Left ventricle myocardium inferior (tissue), 1 donor: ENCODE measurements at regions not wholly inside any gene's neighbourhood (a gene's known extent, or its start where the extent isn't known, plus 50 kb on each side); places are given as distances from the start of the nearest gene placed in this dataset.

ENCODE experiments used
- DNase-seq: peaks from one replicate; pipeline ENCODE4 v3.0.0-alpha.2; 2020
- H3K27ac ChIP-seq: fragments of 200-600 bp; replicated peaks from 2 replicates; pipeline ENCODE4 v1.8.0; 2021
- H3K27me3 ChIP-seq: fragments of 200-600 bp; 2 replicates; pipeline ENCODE4 v1.8.0; 2021; ENCODE audit warnings: low read depth
- H3K36me3 ChIP-seq: fragments of 200-600 bp; 2 replicates; pipeline ENCODE4 v1.8.0; 2021
- H3K4me1 ChIP-seq: fragments of 200-600 bp; 2 replicates; pipeline ENCODE4 v1.8.0; 2021
- H3K4me3 ChIP-seq: fragments of 200-600 bp; 2 replicates; pipeline ENCODE4 v1.8.0; 2021; ENCODE audit warnings: mild to moderate bottlenecking, moderate library complexity
- H3K9me3 ChIP-seq: fragments of 200-600 bp; replicated peaks from 2 replicates; pipeline ENCODE4 v1.8.0; 2021
- intact Hi-C: fragments of 100-400 bp; cut with micrococcal nuclease; formaldehyde crosslinking; loops from one replicate; pipeline ENCODE4 v1.11.0; 2022
- TF ChIP-seq, protein P1 (sequence below): fragments of 200-600 bp; IDR thresholded peaks from 2 replicates; pipeline ENCODE4 v1.8.0; 2021; ENCODE audit warnings: antibody characterized with exemption, mild to moderate bottlenecking, borderline replicate concordance
- donor health status: DM: no; HTN: yes; CAD: no; lungs with severe emphysema.

DNA sequence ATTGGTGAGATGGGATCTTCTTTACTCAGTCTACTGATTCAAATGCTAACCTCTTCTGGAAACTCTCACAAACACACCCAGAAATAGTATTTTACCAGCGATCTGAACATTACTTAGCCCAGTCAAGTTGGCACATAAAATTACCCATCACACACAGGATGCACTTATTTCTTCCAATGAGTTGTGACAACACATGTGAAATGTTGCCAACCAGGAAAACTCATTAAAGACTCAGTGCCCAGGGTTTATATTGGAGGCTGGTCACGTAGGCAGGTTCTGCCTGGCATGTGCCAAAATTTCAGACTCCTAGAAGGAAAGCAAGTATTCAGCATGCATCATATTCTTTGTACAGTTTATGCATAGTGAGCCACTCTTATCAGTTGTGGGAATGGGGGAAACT, 443.3 kb downstream of the EPM2A start:
- Histone ChIP-seq H3K27ac (no peak overlapping the region), H3K27me3 (no peaks in the 10 kb centered on the region), H3K4me3 (no peak overlapping the region), H3K36me3 (no peaks in the 10 kb centered on the region), H3K9me3 (peaks cover 17% of the 10 kb centered on the region), H3K4me1 (no peaks in the 10 kb centered on the region)
- DNase-seq: no peak
- TF ChIP-seq, protein P1, sequence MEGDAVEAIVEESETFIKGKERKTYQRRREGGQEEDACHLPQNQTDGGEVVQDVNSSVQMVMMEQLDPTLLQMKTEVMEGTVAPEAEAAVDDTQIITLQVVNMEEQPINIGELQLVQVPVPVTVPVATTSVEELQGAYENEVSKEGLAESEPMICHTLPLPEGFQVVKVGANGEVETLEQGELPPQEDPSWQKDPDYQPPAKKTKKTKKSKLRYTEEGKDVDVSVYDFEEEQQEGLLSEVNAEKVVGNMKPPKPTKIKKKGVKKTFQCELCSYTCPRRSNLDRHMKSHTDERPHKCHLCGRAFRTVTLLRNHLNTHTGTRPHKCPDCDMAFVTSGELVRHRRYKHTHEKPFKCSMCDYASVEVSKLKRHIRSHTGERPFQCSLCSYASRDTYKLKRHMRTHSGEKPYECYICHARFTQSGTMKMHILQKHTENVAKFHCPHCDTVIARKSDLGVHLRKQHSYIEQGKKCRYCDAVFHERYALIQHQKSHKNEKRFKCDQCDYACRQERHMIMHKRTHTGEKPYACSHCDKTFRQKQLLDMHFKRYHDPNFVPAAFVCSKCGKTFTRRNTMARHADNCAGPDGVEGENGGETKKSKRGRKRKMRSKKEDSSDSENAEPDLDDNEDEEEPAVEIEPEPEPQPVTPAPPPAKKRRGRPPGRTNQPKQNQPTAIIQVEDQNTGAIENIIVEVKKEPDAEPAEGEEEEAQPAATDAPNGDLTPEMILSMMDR: no peak
- intact Hi-C loops: no loop called here

DNA sequence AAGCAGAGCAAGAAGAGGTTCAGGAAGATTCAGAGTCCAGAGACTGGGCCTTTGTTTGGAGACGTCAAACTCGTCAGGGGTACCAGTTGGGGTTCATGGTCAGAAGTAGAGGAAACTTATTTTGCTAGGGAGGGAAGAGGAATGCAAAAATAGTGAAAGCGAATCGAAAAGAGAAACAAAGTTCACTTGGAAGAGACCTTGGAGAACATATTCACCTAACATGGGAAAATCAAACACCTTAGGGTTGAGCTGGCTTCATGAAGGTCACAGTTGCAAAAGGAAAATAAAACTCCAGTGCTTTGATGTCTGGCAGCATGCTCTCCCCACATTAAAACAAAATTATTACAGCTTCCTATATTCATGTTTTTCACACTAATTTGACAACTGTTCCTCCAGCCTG, 440.4 kb downstream of the EPM2A start:
- Histone ChIP-seq H3K4me1 (no peaks in the 10 kb centered on the region), H3K36me3 (no peaks in the 10 kb centered on the region), H3K27ac (no peak overlapping the region), H3K4me3 (no peak overlapping the region), H3K27me3 (no peaks in the 10 kb centered on the region), H3K9me3 (peaks cover 14% of the 10 kb centered on the region)
- intact Hi-C loops: no loop called here
- TF ChIP-seq, protein P1: no peak
- DNase-seq: no peak

DNA sequence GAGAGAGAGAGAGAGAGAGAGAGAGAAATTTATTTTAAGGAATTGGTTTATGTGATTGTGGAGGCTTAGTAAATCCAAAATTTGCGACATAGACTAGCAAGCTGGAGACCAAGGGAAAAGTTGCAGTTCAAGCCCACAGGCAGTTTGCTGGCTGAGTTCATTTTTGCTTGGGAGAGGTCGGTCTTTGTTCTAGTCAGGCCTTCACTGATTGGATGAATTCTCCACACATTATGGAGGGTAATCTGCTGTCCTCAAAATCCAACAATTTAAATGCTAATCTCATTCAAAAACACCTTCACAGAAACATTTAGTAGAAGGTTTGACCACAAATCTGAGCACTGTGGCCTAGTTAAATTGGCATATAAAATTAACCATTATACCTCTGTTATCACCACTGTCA, 439.6 kb downstream of the EPM2A start:
- no peaks in the 10 kb centered on the region for H3K4me1 ChIP-seq
- no peaks in the 10 kb centered on the region for H3K36me3 ChIP-seq
- H3K9me3 ChIP-seq: peaks cover 7% of the 10 kb centered on the region
- intact Hi-C loops: no loop called here
- no peaks in the 10 kb centered on the region for H3K27me3 ChIP-seq
- no peak overlapping the region for H3K4me3 ChIP-seq
- no peak overlapping the region for H3K27ac ChIP-seq
- no peak for DNase-seq
- TF ChIP-seq, protein P1: no peak

DNA sequence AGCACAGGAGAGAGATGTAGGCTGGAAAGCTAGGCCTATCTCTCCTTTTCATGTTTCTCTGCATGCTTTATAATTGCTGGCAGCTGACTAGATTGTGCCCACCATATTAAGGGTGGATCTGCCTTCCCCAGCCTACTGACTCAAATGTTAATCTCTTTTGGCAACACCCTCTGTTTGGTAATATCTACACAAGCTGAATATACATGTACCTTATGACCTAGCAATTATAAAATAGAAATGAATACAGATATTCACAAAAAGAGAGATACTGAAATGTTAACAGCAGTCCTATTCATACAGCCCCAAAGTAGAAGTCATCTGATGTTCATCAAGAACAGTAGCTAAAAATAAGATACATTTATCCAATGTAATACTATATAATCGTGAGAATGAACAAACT, 429.6 kb downstream of the EPM2A start:
- DNase-seq: no peak
- intact Hi-C loops: no loop called here
- Histone ChIP-seq H3K36me3 (no peaks in the 10 kb centered on the region), H3K27ac (no peak overlapping the region), H3K4me3 (no peak overlapping the region), H3K9me3 (no peaks in the 10 kb centered on the region), H3K27me3 (no peaks in the 10 kb centered on the region), H3K4me1 (no peaks in the 10 kb centered on the region)
- TF ChIP-seq, protein P1: no peak

DNA sequence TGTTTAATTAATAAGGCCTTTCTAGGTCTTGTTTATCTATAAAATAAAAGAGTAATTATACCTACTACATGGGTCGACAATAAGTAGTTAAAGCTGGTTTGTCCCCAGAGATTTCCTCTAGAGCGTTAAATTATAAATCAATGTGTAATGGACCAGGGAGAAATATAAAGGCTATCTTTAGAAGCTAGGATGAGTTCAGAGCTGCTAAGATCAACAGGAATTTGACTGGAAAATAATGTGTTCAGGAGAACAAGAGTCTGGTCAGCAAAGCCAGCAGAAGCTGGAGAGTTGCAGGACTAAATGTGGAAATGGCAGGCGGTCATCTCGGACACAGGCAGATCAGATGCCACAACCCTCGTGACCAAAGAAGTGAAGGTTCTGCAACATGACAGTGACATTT, 428.8 kb downstream of the EPM2A start:
- H3K9me3 ChIP-seq: no peaks in the 10 kb centered on the region
- no peaks in the 10 kb centered on the region for H3K4me1 ChIP-seq
- DNase-seq: no peak
- no peak overlapping the region for H3K4me3 ChIP-seq
- TF ChIP-seq, protein P1: no peak
- H3K36me3 ChIP-seq: no peaks in the 10 kb centered on the region
- H3K27me3 ChIP-seq: no peaks in the 10 kb centered on the region
- H3K27ac ChIP-seq: no peak overlapping the region
- intact Hi-C loops: no loop called here
